GF-D8 (cell line): ENCODE measurements at regions not wholly inside any gene's neighbourhood (a gene's known extent, or its start where the extent isn't known, plus 50 kb on each side); places are given as distances from the start of the nearest gene placed in this dataset.
A peak's percentile ranks its signal among the peaks of the same experiment; 100 is the strongest.
"Not testable (repeated sequence)": the region's sequence is repeated elsewhere in the genome, so short reads cannot be mapped to it uniquely, and the experiment has no call there.

Source experiments
- DNase-seq: peaks from one replicate; lab custom pipeline; 2025; lab: John Stamatoyannopoulos, UW

DNA sequence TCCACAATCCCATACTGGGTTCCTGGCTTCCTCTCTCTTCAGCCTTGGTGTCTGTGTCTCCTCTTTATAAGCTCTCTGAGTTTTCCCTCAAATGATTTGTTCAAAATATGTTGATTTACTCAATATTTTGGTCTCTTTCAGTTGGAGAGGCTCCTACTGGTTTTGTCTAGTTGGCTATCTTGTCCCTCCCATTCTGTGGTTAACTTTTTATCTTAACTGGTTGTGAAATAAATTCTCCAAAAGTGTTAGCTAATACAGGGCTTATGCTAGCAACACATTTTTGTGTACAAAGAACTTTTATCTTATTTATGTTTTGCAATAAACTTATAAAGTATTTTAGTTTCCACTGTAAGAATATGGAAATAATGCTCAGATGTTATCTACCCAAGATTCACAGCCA, 200.9 kb downstream of the AASDHPPT start:
- no peak for DNase-seq

DNA sequence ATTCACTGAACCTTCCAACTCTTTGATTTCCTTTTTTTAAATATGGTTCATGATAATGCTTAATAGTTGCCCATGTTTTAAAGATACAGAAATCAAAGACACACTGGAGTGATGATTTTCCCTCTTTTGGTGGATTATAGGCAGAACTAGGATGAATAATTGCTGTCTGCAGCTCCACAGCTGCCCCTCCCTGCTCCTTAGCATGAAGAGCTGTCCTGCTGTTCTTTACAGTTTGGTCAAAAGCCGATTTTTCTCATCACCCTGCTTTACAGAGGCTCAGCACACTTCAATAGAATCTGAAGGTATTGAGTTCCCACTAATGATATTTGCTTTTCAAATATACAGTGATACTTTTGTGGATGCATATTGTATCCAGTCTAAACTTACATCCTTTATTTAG, 202.6 kb downstream of the AASDHPPT start:
- DNase-seq = no peak

- no peak for DNase-seq
Measured at GRCh38 chr11:106281455-106282173, 204.2 kb downstream of the AASDHPPT start.

GRCh38 chr11:106286881-106287504, 209.5 kb downstream of the AASDHPPT start:
- no peak for DNase-seq

DNA sequence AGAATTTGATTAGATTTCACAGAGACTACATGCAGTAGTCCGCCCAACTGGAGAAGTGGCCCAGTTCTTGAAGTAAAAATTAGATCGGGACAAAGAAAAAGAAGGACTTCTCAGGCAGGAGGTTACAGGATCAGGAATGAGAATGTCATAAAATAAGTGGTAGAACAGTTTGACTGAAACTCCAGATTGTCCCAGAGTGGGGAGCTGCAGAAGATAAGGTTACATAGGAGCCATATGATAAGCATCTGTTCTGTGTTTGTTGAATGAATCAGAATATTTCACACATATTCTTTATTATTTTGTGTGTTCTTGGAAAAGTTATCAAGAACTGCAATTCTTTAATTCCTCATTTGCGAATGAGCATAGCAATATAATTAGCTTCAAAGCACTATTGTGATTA, 210.6 kb downstream of the AASDHPPT start:
- no peak for DNase-seq

GRCh38 chr11:106288822-106289387, 211.4 kb downstream of the AASDHPPT start:
- DNase-seq = no peak

DNA sequence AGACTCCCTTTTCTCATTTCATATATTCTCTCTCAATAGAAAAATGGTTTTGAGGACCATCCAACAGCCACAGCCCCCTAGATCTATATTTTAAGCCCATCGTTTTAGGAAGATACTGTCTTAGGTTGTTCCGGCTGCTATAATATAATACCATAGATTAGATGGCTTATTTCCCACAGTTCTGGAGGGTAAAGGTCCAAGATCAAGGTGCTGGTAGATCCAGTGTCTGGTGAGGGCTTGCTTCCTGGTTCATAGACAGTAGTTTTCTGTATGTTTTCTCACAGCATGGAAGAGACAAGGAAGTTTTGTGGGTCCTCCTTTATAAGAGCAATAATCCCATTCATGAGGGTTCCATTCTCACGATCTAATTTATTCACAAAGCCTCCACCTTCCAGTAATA, 215.1 kb downstream of the AASDHPPT start:
- DNase-seq = no peak

DNA sequence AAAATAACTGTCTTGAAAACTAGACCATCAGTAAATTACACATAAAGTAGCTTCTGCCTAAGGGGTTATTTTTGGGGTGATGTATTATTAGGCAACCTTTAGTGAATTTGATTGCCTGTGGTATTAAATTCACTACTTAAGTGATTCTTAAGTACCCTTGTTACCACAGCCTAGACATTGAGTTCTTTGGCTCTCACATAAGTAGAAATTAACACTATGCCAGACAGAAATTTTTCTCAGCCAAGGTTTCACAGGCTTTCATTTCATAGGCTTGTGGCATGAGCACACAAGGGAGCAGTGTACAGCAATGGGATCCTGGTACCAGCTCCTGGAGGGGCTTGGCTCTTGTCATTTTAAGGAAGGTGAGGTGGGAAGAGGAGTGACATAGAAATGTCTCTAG, 218.5 kb downstream of the AASDHPPT start:
- DNase-seq = no peak

GRCh38 chr11:106302416-106302815, 225.0 kb downstream of the AASDHPPT start:
- DNase-seq = no peak

- DNase-seq = no peak
Measured at GRCh38 chr11:106304274-106304673, 226.8 kb downstream of the AASDHPPT start.

DNA sequence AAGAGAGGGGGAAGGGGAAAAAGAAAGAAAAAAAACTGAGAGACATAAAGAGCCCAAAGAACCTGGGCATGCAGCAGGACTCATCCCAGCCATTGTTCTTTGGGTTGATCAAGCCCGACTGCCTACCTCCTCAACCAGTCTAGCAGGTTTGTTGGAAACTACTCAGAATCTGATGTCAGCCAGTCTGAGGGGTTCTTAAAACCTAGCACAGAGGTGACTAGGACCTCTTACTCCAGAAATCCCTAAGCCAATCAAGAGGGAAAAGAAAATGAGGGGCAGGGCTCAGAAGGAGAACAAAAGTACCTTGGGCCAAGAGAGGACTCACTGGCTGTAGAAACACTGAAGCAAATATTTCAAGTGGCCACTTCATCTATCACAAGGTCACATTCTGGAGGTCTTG, 228.0 kb downstream of the AASDHPPT start:
- DNase-seq = no peak

GRCh38 chr11:106306942-106307341, 229.5 kb downstream of the AASDHPPT start:
- no peak for DNase-seq

GRCh38 chr11:106309070-106309684, 231.7 kb downstream of the AASDHPPT start:
- peak; percentile 68 for DNase-seq

- DNase-seq = no peak
Measured at GRCh38 chr11:106311531-106312230, 234.2 kb downstream of the AASDHPPT start.

DNA sequence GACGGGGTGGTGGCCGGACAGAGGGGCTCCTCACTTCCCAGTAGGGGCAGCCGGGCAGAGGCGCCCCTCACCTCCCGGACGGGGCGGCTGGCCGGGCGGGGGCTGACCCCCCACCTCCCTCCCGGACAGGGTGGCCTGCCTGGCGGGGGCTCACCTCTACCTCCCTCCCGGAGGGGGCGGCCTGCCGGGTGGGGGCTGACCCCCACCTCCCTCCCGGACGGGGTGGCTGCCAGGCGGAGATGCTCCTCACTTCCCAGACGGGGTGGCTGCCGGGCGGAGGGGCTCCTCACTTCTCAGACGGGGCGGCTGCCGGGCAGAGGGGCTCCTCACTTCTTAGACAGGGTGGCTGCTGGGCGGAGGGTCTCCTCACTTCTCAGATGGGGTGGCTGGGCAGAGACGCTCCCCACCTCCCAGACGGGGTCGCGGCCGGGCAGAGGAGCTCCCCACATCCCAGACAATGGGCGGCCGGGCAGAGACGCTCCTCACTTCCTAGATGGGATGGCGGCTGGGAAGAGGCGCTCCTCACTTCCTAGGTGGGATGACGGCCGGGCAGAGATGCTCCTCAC, 239.8 kb downstream of the AASDHPPT start:
- DNase-seq = not testable (repeated sequence)

GRCh38 chr11:106321601-106322000, 244.1 kb downstream of the AASDHPPT start:
- no peak for DNase-seq

- no peak for DNase-seq
Measured at GRCh38 chr11:106322106-106322505, 244.6 kb downstream of the AASDHPPT start.

DNA sequence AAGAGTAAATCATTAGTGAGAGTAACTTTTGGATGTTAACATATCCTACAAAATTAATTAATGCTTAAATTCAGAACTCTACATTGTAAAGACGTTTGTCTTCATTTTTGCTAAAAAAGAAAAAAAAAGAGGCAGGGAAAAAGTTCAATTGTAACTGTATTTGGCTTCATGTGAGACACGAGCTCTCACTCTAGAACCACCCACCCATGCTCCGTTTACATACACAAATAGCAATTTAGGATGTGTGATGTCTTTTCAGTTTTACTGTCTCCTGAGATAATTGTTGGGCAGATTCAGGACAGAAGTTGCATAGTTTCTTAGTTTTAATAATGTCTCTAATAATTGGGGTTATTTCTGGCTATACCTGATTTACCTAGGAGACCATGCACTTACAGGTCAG, 248.6 kb downstream of the AASDHPPT start:
- DNase-seq = no peak

GRCh38 chr11:106327134-106327533, 249.7 kb downstream of the AASDHPPT start:
- no peak for DNase-seq

- no peak for DNase-seq
Measured at GRCh38 chr11:106327637-106328036, 250.2 kb downstream of the AASDHPPT start.

DNA sequence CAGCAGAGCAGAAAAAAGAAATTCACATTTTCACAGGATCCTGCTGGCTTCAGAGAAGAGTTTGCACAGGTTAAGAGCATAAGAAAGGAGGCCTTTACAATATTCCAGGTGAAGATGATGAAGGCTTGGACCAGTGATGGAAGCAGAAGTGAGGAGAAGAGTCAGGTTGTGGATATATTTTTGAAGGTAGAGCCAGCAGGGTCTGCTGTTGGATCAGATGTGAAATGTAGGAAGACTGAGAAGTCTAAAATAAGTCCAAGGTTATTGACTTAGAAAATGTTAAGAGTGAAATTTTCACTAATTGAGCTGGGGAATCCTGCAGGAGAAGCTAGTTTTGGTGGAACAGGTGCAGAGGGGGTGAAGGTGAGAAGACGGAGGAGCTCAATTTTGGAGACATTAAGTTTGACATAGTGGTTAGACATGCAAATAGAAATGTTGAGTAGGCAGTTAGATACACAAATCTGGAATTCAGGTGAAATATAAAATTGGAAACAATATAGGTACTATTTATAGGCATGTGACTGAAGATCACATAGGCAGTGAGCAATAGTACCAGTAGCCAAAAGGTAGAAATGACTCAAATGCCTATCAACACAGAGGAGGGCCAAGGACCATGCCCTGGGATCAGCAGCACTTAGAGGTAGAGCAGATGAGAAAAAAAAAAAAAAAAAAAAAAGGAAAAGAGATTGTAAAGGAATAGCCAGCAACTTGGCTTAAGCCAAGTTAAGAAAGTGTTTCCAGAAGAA, 252.0 kb downstream of the AASDHPPT start:
- DNase-seq = no peak
